Astrocyte (in vitro differentiated cells and primary cell): ENCODE measurements at regions not wholly inside any gene's neighbourhood (a gene's known extent, or its start where the extent isn't known, plus 50 kb on each side); places are given as distances from the start of the nearest gene placed in this dataset.

Experiments
- CTCF ChIP-seq: IDR thresholded peaks from 2 replicates; pipeline ENCODE4 v1.5.1; 2011; ENCODE audit warnings: low read depth, mild to moderate bottlenecking, inconsistent platforms, low read length, moderate library complexity; ENCODE audit not compliant: insufficient read depth
- EZH2 ChIP-seq: IDR thresholded peaks from 2 replicates; pipeline ENCODE4 v1.6.1; 2012; ENCODE audit warnings: mild to moderate bottlenecking, low read length, inconsistent platforms; ENCODE audit not compliant: insufficient read depth

- TF ChIP-seq CTCF = no peak
- no peak for TF ChIP-seq EZH2
These were observed 114.9 kb downstream of the NMUR2 start for GRCh38 chr5:152290181-152290580.
